HEK293 (cell line): ENCODE measurements at regions not wholly inside any gene's neighbourhood (a gene's known extent, or its start where the extent isn't known, plus 50 kb on each side); places are given as distances from the start of the nearest gene placed in this dataset.

Experiments used
- KLF10 ChIP-seq: fragments of 450-650 bp; IDR thresholded peaks from 2 replicates; pipeline ENCODE4 v1.5.1; 2018; ENCODE audit warnings: missing biosample characterization, mild to moderate bottlenecking, missing genetic modification characterization
- ZNF23 ChIP-seq: fragments of 450-650 bp; formaldehyde crosslinking; IDR thresholded peaks from 2 replicates; pipeline ENCODE4 v1.5.1; 2016; ENCODE audit warnings: missing biosample characterization, missing genetic modification characterization, borderline replicate concordance
- ZNF274 ChIP-seq, 2 experiments: fragments of 200-500 bp in 1 of 2; fragments of 450-650 bp in 1 of 2; sonication (Bioruptor generic) in 1 of 2; formaldehyde crosslinking in 1 of 2; IDR thresholded peaks; 2 replicates each; pipeline versions ENCODE4 v1.5.1 to v1.6.1; 2014 to 2016; ENCODE audit warnings: borderline replicate concordance in 1 of 2, inconsistent platforms in 1 of 2, low read length in 1 of 2, missing biosample characterization in 1 of 2, missing genetic modification characterization in 1 of 2
- ZNF292 ChIP-seq: fragments of 450-650 bp; formaldehyde crosslinking; IDR thresholded peaks from 2 replicates; pipeline ENCODE4 v1.5.1; 2016; ENCODE audit warnings: low read depth, missing biosample characterization, missing genetic modification characterization, borderline replicate concordance
- ZNF423 ChIP-seq: fragments of 450-650 bp; formaldehyde crosslinking; IDR thresholded peaks from 2 replicates; pipeline ENCODE4 v1.5.1; 2016; ENCODE audit warnings: missing biosample characterization, missing genetic modification characterization
- ZNF76 ChIP-seq: fragments of 450-650 bp; formaldehyde crosslinking; IDR thresholded peaks from 2 replicates; pipeline ENCODE4; 2016; ENCODE audit warnings: low read depth, missing biosample characterization, missing genetic modification characterization, borderline replicate concordance
- ZNF792 ChIP-seq: fragments of 450-650 bp; formaldehyde crosslinking; IDR thresholded peaks from 2 replicates; pipeline ENCODE4 v1.5.1; 2016; ENCODE audit warnings: missing biosample characterization, missing genetic modification characterization
- TF ChIP-seq, protein P1 (sequence below): sonication (generic); formaldehyde crosslinking; IDR thresholded peaks from 2 replicates; pipeline ENCODE4 v1.8.1; 2022; ENCODE audit warnings: mild to moderate bottlenecking, moderate library complexity, missing genetic modification reagents
- TF ChIP-seq, protein P2 (sequence below): fragments of 450-650 bp; formaldehyde crosslinking; IDR thresholded peaks from 2 replicates; pipeline ENCODE4 v1.5.1; 2016; ENCODE audit warnings: missing biosample characterization, missing genetic modification characterization
- TF ChIP-seq, protein P3 (sequence below): fragments of 450-650 bp; formaldehyde crosslinking; IDR thresholded peaks from 2 replicates; pipeline ENCODE4 v1.5.1; 2016; ENCODE audit warnings: missing biosample characterization, missing genetic modification characterization
- TF ChIP-seq, protein P4 (sequence below): fragments of 450-650 bp; formaldehyde crosslinking; IDR thresholded peaks from 2 replicates; pipeline ENCODE4 v1.5.1; 2016; ENCODE audit warnings: missing biosample characterization, missing genetic modification characterization
- TF ChIP-seq, protein P5 (sequence below): fragments of 450-650 bp; formaldehyde crosslinking; IDR thresholded peaks from 2 replicates; pipeline ENCODE4 v1.5.1; 2016; ENCODE audit warnings: missing biosample characterization, missing genetic modification characterization

DNA sequence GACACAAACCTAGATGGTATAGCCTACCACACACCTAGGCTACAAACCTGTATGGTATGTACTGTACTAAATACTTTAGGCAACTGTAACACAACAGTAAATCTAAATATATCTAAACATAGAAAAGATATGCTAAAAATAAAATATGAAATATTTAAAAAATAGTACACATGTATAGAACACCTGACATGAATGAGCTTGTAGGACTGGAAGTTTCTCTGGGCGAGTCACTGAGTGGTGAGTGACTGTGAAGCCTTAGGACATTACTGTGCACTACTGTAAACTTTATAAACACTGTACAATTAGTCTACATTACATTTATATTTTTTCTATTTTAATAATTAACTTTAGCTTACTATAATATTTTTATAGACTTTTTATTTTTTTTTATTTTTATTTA, 1301.3 kb downstream of the FAM181B start:
- TF ChIP-seq ZNF792 (tag by site-specific recombination) = no peak
- TF ChIP-seq, protein P1, sequence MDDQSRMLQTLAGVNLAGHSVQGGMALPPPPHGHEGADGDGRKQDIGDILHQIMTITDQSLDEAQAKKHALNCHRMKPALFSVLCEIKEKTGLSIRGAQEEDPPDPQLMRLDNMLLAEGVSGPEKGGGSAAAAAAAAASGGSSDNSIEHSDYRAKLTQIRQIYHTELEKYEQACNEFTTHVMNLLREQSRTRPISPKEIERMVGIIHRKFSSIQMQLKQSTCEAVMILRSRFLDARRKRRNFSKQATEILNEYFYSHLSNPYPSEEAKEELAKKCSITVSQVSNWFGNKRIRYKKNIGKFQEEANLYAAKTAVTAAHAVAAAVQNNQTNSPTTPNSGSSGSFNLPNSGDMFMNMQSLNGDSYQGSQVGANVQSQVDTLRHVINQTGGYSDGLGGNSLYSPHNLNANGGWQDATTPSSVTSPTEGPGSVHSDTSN (CRISPR knock-in tag) = no peak
- TF ChIP-seq KLF10 (tag by site-specific recombination) = no peak
- TF ChIP-seq ZNF292 (tag by site-specific recombination) = no peak
- no peak for TF ChIP-seq ZNF23
- TF ChIP-seq ZNF76 (tag by site-specific recombination) = no peak
- TF ChIP-seq ZNF274 (IDR thresholded peaks at IDR 0.05; ENCODE audit: low read length) = no peak
- no peak for TF ChIP-seq ZNF274 (tag by site-specific recombination; IDR thresholded peaks at IDR 0.05; ENCODE audit: borderline replicate concordance)
- TF ChIP-seq, protein P2, sequence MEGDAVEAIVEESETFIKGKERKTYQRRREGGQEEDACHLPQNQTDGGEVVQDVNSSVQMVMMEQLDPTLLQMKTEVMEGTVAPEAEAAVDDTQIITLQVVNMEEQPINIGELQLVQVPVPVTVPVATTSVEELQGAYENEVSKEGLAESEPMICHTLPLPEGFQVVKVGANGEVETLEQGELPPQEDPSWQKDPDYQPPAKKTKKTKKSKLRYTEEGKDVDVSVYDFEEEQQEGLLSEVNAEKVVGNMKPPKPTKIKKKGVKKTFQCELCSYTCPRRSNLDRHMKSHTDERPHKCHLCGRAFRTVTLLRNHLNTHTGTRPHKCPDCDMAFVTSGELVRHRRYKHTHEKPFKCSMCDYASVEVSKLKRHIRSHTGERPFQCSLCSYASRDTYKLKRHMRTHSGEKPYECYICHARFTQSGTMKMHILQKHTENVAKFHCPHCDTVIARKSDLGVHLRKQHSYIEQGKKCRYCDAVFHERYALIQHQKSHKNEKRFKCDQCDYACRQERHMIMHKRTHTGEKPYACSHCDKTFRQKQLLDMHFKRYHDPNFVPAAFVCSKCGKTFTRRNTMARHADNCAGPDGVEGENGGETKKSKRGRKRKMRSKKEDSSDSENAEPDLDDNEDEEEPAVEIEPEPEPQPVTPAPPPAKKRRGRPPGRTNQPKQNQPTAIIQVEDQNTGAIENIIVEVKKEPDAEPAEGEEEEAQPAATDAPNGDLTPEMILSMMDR (tag by site-specific recombination) = no peak
- TF ChIP-seq, protein P3, sequence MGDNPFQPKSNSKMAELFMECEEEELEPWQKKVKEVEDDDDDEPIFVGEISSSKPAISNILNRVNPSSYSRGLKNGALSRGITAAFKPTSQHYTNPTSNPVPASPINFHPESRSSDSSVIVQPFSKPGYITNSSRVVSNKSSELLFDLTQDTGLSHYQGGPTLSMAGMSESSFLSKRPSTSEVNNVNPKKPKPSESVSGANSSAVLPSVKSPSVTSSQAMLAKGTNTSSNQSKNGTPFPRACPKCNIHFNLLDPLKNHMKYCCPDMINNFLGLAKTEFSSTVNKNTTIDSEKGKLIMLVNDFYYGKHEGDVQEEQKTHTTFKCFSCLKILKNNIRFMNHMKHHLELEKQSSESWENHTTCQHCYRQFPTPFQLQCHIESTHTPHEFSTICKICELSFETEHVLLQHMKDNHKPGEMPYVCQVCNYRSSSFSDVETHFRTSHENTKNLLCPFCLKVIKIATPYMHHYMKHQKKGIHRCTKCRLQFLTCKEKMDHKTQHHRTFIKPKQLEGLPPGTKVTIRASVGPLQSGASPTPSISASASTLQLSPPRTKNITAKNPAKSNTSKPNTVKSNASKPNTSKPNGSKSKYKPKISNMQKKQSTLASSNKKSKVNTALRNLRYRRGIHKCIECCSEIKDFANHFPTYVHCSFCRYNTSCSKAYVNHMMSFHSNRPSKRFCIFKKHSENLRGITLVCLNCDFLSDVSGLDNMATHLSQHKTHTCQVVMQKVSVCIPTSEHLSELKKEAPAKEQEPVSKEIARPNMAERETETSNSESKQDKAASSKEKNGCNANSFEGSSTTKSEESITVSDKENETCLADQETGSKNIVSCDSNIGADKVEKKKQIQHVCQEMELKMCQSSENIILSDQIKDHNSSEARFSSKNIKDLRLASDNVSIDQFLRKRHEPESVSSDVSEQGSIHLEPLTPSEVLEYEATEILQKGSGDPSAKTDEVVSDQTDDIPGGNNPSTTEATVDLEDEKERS (tag by site-specific recombination) = no peak
- TF ChIP-seq ZNF423 (tag by site-specific recombination) = no peak
- TF ChIP-seq, protein P4, sequence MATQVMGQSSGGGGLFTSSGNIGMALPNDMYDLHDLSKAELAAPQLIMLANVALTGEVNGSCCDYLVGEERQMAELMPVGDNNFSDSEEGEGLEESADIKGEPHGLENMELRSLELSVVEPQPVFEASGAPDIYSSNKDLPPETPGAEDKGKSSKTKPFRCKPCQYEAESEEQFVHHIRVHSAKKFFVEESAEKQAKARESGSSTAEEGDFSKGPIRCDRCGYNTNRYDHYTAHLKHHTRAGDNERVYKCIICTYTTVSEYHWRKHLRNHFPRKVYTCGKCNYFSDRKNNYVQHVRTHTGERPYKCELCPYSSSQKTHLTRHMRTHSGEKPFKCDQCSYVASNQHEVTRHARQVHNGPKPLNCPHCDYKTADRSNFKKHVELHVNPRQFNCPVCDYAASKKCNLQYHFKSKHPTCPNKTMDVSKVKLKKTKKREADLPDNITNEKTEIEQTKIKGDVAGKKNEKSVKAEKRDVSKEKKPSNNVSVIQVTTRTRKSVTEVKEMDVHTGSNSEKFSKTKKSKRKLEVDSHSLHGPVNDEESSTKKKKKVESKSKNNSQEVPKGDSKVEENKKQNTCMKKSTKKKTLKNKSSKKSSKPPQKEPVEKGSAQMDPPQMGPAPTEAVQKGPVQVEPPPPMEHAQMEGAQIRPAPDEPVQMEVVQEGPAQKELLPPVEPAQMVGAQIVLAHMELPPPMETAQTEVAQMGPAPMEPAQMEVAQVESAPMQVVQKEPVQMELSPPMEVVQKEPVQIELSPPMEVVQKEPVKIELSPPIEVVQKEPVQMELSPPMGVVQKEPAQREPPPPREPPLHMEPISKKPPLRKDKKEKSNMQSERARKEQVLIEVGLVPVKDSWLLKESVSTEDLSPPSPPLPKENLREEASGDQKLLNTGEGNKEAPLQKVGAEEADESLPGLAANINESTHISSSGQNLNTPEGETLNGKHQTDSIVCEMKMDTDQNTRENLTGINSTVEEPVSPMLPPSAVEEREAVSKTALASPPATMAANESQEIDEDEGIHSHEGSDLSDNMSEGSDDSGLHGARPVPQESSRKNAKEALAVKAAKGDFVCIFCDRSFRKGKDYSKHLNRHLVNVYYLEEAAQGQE (tag by site-specific recombination) = no peak
- TF ChIP-seq, protein P5, sequence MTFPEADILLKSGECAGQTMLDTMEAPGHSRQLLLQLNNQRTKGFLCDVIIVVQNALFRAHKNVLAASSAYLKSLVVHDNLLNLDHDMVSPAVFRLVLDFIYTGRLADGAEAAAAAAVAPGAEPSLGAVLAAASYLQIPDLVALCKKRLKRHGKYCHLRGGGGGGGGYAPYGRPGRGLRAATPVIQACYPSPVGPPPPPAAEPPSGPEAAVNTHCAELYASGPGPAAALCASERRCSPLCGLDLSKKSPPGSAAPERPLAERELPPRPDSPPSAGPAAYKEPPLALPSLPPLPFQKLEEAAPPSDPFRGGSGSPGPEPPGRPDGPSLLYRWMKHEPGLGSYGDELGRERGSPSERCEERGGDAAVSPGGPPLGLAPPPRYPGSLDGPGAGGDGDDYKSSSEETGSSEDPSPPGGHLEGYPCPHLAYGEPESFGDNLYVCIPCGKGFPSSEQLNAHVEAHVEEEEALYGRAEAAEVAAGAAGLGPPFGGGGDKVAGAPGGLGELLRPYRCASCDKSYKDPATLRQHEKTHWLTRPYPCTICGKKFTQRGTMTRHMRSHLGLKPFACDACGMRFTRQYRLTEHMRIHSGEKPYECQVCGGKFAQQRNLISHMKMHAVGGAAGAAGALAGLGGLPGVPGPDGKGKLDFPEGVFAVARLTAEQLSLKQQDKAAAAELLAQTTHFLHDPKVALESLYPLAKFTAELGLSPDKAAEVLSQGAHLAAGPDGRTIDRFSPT (tag by site-specific recombination) = no peak
